Stimulated activated CD8-positive, alpha-beta memory T cell treated with anti-CD3 and anti-CD28 coated beads, Interleukin-4, amount 100 ng/mL, for 24 hours (primary cell): ENCODE measurements at regions not wholly inside any gene's neighbourhood (a gene's known extent, or its start where the extent isn't known, plus 50 kb on each side); places are given as distances from the start of the nearest gene placed in this dataset.

Experiments
- DNase-seq: peaks from one replicate; pipeline ENCODE4 v3.0.0-alpha.2; 2020; ENCODE audit warnings: low read depth

GRCh38 chr19:30629086-30629485, 256.9 kb downstream of the ZNF536 start:
- DNase-seq, result no peak

- no peak for DNase-seq
Observed at GRCh38 chr19:30626626-30626966, 254.4 kb downstream of the ZNF536 start.

GRCh38 chr19:30625947-30626625, 253.9 kb downstream of the ZNF536 start:
- no peak for DNase-seq

- DNase-seq, result no peak
Observed at GRCh38 chr19:30622276-30622675, 250.1 kb downstream of the ZNF536 start.

- DNase-seq, result no peak
Observed at GRCh38 chr19:30621326-30621920, 249.2 kb downstream of the ZNF536 start.

DNA sequence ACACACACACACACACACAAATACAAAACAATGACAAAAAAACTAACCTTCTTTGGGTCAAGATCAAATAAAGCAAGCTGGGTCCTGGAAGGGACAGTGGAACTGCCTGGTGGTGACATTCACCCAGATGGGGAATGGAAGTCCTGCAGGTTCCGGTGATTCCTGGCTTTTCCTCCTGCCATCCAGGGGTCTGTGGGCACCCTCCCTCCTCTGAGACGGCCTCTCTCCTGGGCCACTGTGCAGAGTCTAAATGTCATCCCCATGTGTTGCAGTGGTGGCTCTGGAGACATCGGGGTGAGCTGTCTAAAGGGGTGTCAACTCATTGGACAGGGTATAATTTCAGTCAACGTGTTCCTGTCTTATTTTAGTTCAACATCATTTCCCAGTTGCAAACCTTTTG, 248.2 kb downstream of the ZNF536 start:
- no peak for DNase-seq

- no peak for DNase-seq
Observed at GRCh38 chr19:30609656-30610270, 237.6 kb downstream of the ZNF536 start.

DNA sequence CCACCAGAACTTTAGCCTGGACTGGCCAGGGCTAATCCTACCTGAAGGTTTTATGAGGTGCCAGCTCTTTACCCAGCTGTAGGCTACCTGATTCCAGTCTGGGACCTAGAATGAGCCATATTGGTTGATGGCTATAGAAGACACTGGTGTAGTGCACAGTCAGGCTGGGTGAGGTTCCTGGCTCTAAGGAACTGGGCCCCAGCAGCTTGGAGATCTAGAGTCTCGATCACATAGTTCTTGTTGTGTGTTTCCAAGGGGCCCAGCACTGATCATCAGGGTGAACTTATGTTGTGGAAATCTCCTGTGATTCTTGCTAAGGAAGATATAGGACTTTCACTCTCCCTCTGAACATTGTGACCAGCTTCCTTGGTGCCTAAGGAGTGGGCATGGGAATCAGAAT, 236.3 kb downstream of the ZNF536 start:
- no peak for DNase-seq
